GM23338 (cell line): ENCODE measurements at regions not wholly inside any gene's neighbourhood (a gene's known extent, or its start where the extent isn't known, plus 50 kb on each side); places are given as distances from the start of the nearest gene placed in this dataset.

Source experiments
- ATAC-seq: fragments of 200-7000 bp; cut with Tn5 transposase; 3 replicates; pipeline ENCODE4 v1.9.1; 2020
- DNase-seq: peaks from one replicate; pipeline ENCODE4 v3.0.0-alpha.2; 2015; ENCODE audit warnings: low spot score
- H2AFZ ChIP-seq: fragments of 200-600 bp; sonication (generic); 2 replicates; pipeline ENCODE4 v1.8.0; 2016; ENCODE audit warnings: antibody characterized with exemption, mild to moderate bottlenecking, moderate library complexity
- H3F3A ChIP-seq: fragments of 200-600 bp; sonication (generic); replicated peaks from 2 replicates; pipeline ENCODE4 v1.8.0; 2017; ENCODE audit warnings: antibody characterized with exemption, mixed run types, low read depth
- H3K27ac ChIP-seq: fragments of 200-600 bp; sonication (generic); 2 replicates; pipeline ENCODE4 v1.6.1; 2016; ENCODE audit warnings: low read depth
- H3K27me3 ChIP-seq: fragments of 200-600 bp; sonication (generic); 2 replicates; pipeline ENCODE4 v1.8.0; 2016; ENCODE audit warnings: mild to moderate bottlenecking, mixed run types, moderate library complexity; ENCODE audit not compliant: insufficient read depth
- H3K36me3 ChIP-seq: fragments of 200-600 bp; sonication (generic); 2 replicates; pipeline ENCODE4 v1.8.0; 2016; ENCODE audit warnings: mild to moderate bottlenecking; ENCODE audit not compliant: insufficient read depth
- H3K4me1 ChIP-seq: fragments of 200-600 bp; sonication (generic); 2 replicates; pipeline ENCODE4 v1.8.0; 2016; ENCODE audit warnings: mild to moderate bottlenecking, moderate library complexity; ENCODE audit not compliant: insufficient read depth
- H3K4me2 ChIP-seq: fragments of 200-600 bp; sonication (generic); 2 replicates; pipeline ENCODE4 v1.7.1; 2017; ENCODE audit warnings: mixed run types
- H3K4me3 ChIP-seq: fragments of 200-600 bp; sonication (generic); 2 replicates; pipeline ENCODE4 v1.6.1; 2016; ENCODE audit warnings: mixed run types
- H3K79me2 ChIP-seq: fragments of 200-600 bp; sonication (generic); replicated peaks from 2 replicates; pipeline ENCODE4 v1.8.0; 2017; ENCODE audit warnings: mild to moderate bottlenecking; ENCODE audit not compliant: insufficient read depth
- H3K9me2 ChIP-seq: fragments of 200-600 bp; sonication (generic); 2 replicates; pipeline ENCODE4 v1.8.0; 2017; ENCODE audit not compliant: insufficient read depth
- H4K20me1 ChIP-seq: fragments of 200-600 bp; sonication (generic); replicated peaks from 2 replicates; pipeline ENCODE4 v1.8.0; 2017; ENCODE audit warnings: mild to moderate bottlenecking; ENCODE audit not compliant: insufficient read depth
- H3K27ac Mint-ChIP-seq: 2 replicates; pipeline ENCODE4 v1.8.0; 2020; ENCODE audit warnings: inconsistent platforms, mild to moderate bottlenecking, moderate library complexity, mixed read lengths
- H3K27me3 Mint-ChIP-seq: 3 replicates; pipeline ENCODE4 v1.8.0; 2022; ENCODE audit warnings: low read depth, mild to moderate bottlenecking, moderate library complexity, mixed read lengths, inconsistent platforms; ENCODE audit not compliant: insufficient read depth, poor library complexity
- H3K36me3 Mint-ChIP-seq: 3 replicates; pipeline ENCODE4 v1.8.0; 2021; ENCODE audit warnings: low read depth, mild to moderate bottlenecking, inconsistent platforms, moderate library complexity, mixed read lengths
- H3K4me1 Mint-ChIP-seq: 3 replicates; pipeline ENCODE4 v1.8.0; 2020; ENCODE audit warnings: mild to moderate bottlenecking, inconsistent platforms, mixed read lengths
- H3K4me3 Mint-ChIP-seq: 3 replicates; pipeline ENCODE4 v1.8.0; 2021; ENCODE audit warnings: moderate library complexity, mild to moderate bottlenecking, inconsistent platforms, mixed read lengths
- H3K9me3 Mint-ChIP-seq: 3 replicates; pipeline ENCODE4 v1.8.0; 2020; ENCODE audit warnings: moderate library complexity, mild to moderate bottlenecking, inconsistent platforms, mixed read lengths
- CREB1 ChIP-seq: fragments of 250-450 bp; sonication (Bioruptor Pico); IDR thresholded peaks from 2 replicates; pipeline ENCODE4 v1.5.0; 2020; ENCODE audit warnings: low read depth, mild to moderate bottlenecking, moderate library complexity
- EZH2 ChIP-seq: fragments of 200-600 bp; sonication (generic); IDR thresholded peaks from one replicate; pipeline ENCODE4 v1.8.0; 2017; ENCODE audit warnings: antibody characterized with exemption, mild to moderate bottlenecking, low read depth; ENCODE audit not compliant: unreplicated experiment
- JUNB ChIP-seq: IDR thresholded peaks from one replicate; pipeline ENCODE4 v1.6.1; 2016; ENCODE audit warnings: antibody characterized with exemption; ENCODE audit not compliant: unreplicated experiment
- NANOG ChIP-seq: IDR thresholded peaks from 2 replicates; pipeline ENCODE4 v1.6.1; 2016; ENCODE audit warnings: antibody characterized with exemption, borderline replicate concordance
- REST ChIP-seq: IDR thresholded peaks from one replicate; pipeline ENCODE4 v1.6.1; 2018; ENCODE audit warnings: antibody characterized with exemption; ENCODE audit not compliant: unreplicated experiment
- ZNF114 ChIP-seq: fragments of 250-450 bp; sonication (Bioruptor Pico); IDR thresholded peaks from 2 replicates; pipeline ENCODE4 v1.5.0; 2020; ENCODE audit warnings: mild to moderate bottlenecking, moderate library complexity
- ZNF462 ChIP-seq: fragments of 250-450 bp; sonication (Bioruptor Pico); IDR thresholded peaks from 2 replicates; pipeline ENCODE4 v1.5.0; 2020; ENCODE audit warnings: mild to moderate bottlenecking, moderate library complexity
- TF ChIP-seq, protein P1 (sequence below), 2 experiments: fragments of 200-600 bp in 1 of 2; sonication (generic) in 1 of 2; conservative IDR thresholded peaks; 2 replicates each; pipeline versions ENCODE4 v1.5.1 to v1.6.1; 2016 to 2017; ENCODE audit warnings: antibody characterized with exemption in 2 of 2, low read depth in 2 of 2, mild to moderate bottlenecking in 2 of 2, moderate library complexity in 1 of 2

DNA sequence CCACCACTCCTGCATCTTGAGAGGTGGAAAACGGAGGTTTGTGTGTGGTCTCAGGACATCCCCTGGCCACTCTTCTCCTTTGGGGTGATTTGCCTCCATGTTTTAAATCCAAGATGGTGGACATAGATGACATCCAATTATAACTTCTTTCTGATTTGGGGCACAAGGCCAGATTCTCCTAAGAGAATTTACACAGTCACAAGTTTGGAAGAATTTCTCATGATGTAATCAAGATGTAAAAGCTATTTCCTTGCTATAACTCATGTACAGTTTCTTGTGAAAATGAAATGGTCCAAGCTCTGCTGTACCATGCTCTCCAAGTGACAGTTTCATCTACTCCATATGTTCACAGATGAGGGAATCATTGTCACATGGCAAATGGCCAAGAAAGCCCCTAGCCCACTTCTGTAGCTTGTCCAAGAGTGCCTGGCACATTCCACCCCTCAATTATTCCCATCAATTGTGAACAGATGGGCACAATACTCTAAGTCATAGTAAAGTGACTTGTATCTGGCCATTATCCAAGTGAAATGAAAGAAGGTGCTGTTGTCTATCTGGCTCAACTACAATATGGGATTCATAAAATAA, 134.6 kb upstream of the ROPN1 start:
- Histone ChIP-seq H2AFZ (no peak overlapping the region), H3K4me1 (no peaks in the 10 kb centered on the region), H3K36me3 (no peaks in the 10 kb centered on the region), H3K4me3 (no peak overlapping the region), H4K20me1 (no peaks in the 10 kb centered on the region), H3K27me3 (no peaks in the 10 kb centered on the region), H3K79me2 (no peaks in the 10 kb centered on the region), H3K9me2 (peaks cover 22% of the 10 kb centered on the region), H3K4me2 (no peak overlapping the region), H3K27ac (no peak overlapping the region), H3F3A (no peaks in the 10 kb centered on the region)
- no peaks in the 10 kb centered on the region for H3K27me3 Mint-ChIP-seq
- DNase-seq (no peak), ATAC-seq (no peak)
- H3K27ac Mint-ChIP-seq = no peak overlapping the region
- no peak overlapping the region for H3K4me3 Mint-ChIP-seq
- H3K36me3 Mint-ChIP-seq = no peaks in the 10 kb centered on the region
- H3K4me1 Mint-ChIP-seq = no peaks in the 10 kb centered on the region; the same call in 2 of the 3 replicates
- TF ChIP-seq, protein P1, sequence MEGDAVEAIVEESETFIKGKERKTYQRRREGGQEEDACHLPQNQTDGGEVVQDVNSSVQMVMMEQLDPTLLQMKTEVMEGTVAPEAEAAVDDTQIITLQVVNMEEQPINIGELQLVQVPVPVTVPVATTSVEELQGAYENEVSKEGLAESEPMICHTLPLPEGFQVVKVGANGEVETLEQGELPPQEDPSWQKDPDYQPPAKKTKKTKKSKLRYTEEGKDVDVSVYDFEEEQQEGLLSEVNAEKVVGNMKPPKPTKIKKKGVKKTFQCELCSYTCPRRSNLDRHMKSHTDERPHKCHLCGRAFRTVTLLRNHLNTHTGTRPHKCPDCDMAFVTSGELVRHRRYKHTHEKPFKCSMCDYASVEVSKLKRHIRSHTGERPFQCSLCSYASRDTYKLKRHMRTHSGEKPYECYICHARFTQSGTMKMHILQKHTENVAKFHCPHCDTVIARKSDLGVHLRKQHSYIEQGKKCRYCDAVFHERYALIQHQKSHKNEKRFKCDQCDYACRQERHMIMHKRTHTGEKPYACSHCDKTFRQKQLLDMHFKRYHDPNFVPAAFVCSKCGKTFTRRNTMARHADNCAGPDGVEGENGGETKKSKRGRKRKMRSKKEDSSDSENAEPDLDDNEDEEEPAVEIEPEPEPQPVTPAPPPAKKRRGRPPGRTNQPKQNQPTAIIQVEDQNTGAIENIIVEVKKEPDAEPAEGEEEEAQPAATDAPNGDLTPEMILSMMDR (conservative IDR thresholded peaks at IDR 0.05; ENCODE audit: low read depth in 2 of 2) = no peak
- TF ChIP-seq CREB1 (CRISPR knock-in tag) (no peak), ZNF114 (no peak), ZNF462 (CRISPR knock-in tag) (no peak), NANOG (no peak), REST (no peak), JUNB (no peak), EZH2 (no peak)
- no peaks in the 10 kb centered on the region for H3K9me3 Mint-ChIP-seq
